Testis (tissue), 2 donors: ENCODE measurements at regions not wholly inside any gene's neighbourhood (a gene's known extent, or its start where the extent isn't known, plus 50 kb on each side); places are given as distances from the start of the nearest gene placed in this dataset.
A peak's percentile ranks its signal among the peaks of the same experiment; 100 is the strongest.

Experiments
- DNase-seq: peaks from one replicate; pipeline ENCODE4 v3.0.0-alpha.2; 2019
- H3K27ac ChIP-seq, 2 donors: fragments of 200-600 bp; sonication (generic); one replicate each; pipeline ENCODE4 v1.5.1; 2019
- H3K27me3 ChIP-seq: fragments of 200-600 bp; sonication (generic); one replicate; pipeline ENCODE4 v1.5.1; 2019
- H3K36me3 ChIP-seq: fragments of 200-600 bp; sonication (generic); one replicate; pipeline ENCODE4 v1.5.1; 2017; ENCODE audit warnings: low read depth; ENCODE audit errors: missing control alignments
- H3K4me1 ChIP-seq: fragments of 200-600 bp; sonication (generic); one replicate; pipeline ENCODE4 v1.5.1; 2019
- H3K4me3 ChIP-seq, 2 donors: fragments of 200-600 bp; sonication (generic); one replicate each; pipeline ENCODE4 v1.5.1; 2017 to 2019
- H3K9me3 ChIP-seq: fragments of 200-600 bp; sonication (generic); one replicate; pipeline ENCODE4 v1.5.1; 2017
- CTCF ChIP-seq, 3 experiments: fragments of 450-650 bp in 2 of 3; fragments of 200-600 bp in 1 of 3; sonication (generic) in 1 of 3; IDR thresholded peaks; one replicate each; pipeline ENCODE4 v1.5.1; 2016 to 2019; ENCODE audit warnings: antibody characterized with exemption in 3 of 3, mild to moderate bottlenecking in 2 of 3, moderate library complexity in 1 of 3
- POLR2A ChIP-seq: fragments of 450-650 bp; IDR thresholded peaks from one replicate; pipeline ENCODE4 v1.6.1; 2017; ENCODE audit warnings: antibody characterized with exemption, mild to moderate bottlenecking, moderate library complexity
- whole genome bisulfite sequencing, 2 donors: methylation state at CpG; one replicate each; pipeline ENCODE4 v1.1.5; 2018; 5-methylcytosine and 5-hydroxymethylcytosine counted together
- intact Hi-C: fragments of 100-400 bp; cut with DNase I; formaldehyde crosslinking; loops from one replicate; pipeline ENCODE4 v1.15.1; 2023; ENCODE audit warnings: low total_unique reads

GRCh38 chrX:39759526-39760224 is 338.1 kb downstream of the BCOR start:
- Histone ChIP-seq H3K4me3 (no peak overlapping the region), H3K4me1 (peaks cover 8% of the 10 kb centered on the region)

GRCh38 chrX:39760930-39761329 is 336.8 kb downstream of the BCOR start:
- intact Hi-C loops, result no loop called here
- no peak for DNase-seq

More at GRCh38 chrX:39759526-39760224, 338.1 kb downstream of the BCOR start:
- intact Hi-C loops, result no loop called here
- peak overlapping the region in 1 of 2 donors; percentile 74 for H3K27ac ChIP-seq
- peak; percentile 36 for DNase-seq
- TF ChIP-seq POLR2A, result no peak
- TF ChIP-seq CTCF (IDR thresholded peaks at IDR 0.05), result no peak
- H3K36me3 ChIP-seq, result no peaks in the 10 kb centered on the region
- WGBS, 2 donors, result 19% methylated on average over 13 of the region's 15 CpGs; no CpG with 5 or more reads in 1 of the 2 donors
- H3K27me3 ChIP-seq, result no peaks in the 10 kb centered on the region
- H3K9me3 ChIP-seq, result no peaks in the 10 kb centered on the region

GRCh38 chrX:39762266-39762841 is 335.4 kb downstream of the BCOR start:
- Histone ChIP-seq H3K27me3 (no peaks in the 10 kb centered on the region), H3K4me1 (peaks cover 3% of the 10 kb centered on the region), H3K36me3 (no peaks in the 10 kb centered on the region), H3K9me3 (no peaks in the 10 kb centered on the region), H3K27ac (no peak overlapping the region), H3K4me3 (no peak overlapping the region)
- DNase-seq, result no peak
- intact Hi-C loops, result no loop called here
- TF ChIP-seq CTCF (IDR thresholded peaks at IDR 0.05) (no peak), POLR2A (no peak)
- WGBS, 2 donors, result 93 to 97% methylated on average over 4 to 5 of the region's 5 CpGs

More at GRCh38 chrX:39760930-39761329, 336.8 kb downstream of the BCOR start:
- Histone ChIP-seq H3K36me3 (no peaks in the 10 kb centered on the region), H3K4me3 (no peak overlapping the region), H3K27ac (no peak overlapping the region), H3K4me1 (peaks cover 3% of the 10 kb centered on the region), H3K27me3 (no peaks in the 10 kb centered on the region), H3K9me3 (no peaks in the 10 kb centered on the region)
- WGBS, 2 donors, result 68 to 90% methylated on average over 3 of the region's 3 CpGs
- TF ChIP-seq POLR2A (no peak), CTCF (IDR thresholded peaks at IDR 0.05) (no peak)

GRCh38 chrX:39764441-39764914 is 333.3 kb downstream of the BCOR start:
- peak; percentile 44 for DNase-seq
- Histone ChIP-seq H3K27ac (no peak overlapping the region), H3K27me3 (no peaks in the 10 kb centered on the region), H3K36me3 (no peaks in the 10 kb centered on the region), H3K4me3 (no peak overlapping the region), H3K9me3 (no peaks in the 10 kb centered on the region), H3K4me1 (peaks cover 3% of the 10 kb centered on the region)
- intact Hi-C loops, result no loop called here
- TF ChIP-seq POLR2A, result no peak
- no peak for TF ChIP-seq CTCF (IDR thresholded peaks at IDR 0.05)
- 60 to 93% methylated on average over 7 to 10 of the region's 10 CpGs for WGBS, 2 donors
